NCI-H146 treated with DMSO at 0.1 percent for 48 hours (cell line): ENCODE measurements at regions not wholly inside any gene's neighbourhood (a gene's known extent, or its start where the extent isn't known, plus 50 kb on each side); places are given as distances from the start of the nearest gene placed in this dataset.
"Not testable (repeated sequence)": the region's sequence is repeated elsewhere in the genome, so short reads cannot be mapped to it uniquely, and the experiment has no call there.

Experiments
- DNase-seq: peaks from one replicate; lab custom pipeline; 2025; ENCODE audit not compliant: unreplicated experiment; lab: John Stamatoyannopoulos, UW

DNA sequence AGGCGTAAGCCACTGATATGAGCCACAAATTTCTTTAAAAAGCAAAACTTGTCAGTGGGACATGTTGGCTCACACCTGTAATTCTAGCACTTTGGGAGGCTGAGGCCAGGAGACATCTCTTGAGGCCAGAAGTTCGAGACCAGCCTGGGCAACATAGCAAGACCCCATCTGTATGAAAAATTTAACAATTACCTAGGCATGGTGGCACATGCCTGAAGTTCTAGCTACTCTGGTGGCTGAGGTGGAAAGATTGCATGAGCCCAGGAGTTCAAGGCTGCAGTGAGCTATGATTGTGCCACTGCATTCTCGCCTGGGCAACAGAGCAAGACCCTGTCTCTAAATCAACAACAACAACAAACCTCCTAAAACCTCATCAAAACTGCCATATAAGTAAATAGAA is 147.6 kb upstream of the BARHL2 start:
- no peak for DNase-seq

GRCh38 chr1:90862782-90863181 is 145.7 kb upstream of the BARHL2 start:
- no peak for DNase-seq

DNA sequence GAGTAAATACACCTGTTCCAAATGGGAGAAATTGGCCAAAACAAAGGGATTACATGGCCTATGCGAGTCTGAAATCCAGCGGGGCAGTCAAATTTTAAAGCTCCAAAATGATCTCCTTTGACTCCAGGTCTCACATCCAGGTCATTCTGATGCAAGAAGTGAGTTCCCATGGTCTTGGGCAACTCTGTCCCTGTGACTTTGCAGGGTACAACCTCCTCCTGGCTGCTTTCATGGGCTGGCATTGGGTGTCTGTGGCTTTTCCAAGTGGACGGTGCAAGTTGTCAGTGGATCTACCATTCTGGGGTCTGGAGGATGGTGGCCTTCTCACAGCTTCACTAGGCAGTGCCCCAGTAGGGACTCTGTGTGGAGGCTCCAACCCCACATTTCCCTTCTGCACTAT is 144.3 kb upstream of the BARHL2 start:
- DNase-seq = not testable (repeated sequence)

DNA sequence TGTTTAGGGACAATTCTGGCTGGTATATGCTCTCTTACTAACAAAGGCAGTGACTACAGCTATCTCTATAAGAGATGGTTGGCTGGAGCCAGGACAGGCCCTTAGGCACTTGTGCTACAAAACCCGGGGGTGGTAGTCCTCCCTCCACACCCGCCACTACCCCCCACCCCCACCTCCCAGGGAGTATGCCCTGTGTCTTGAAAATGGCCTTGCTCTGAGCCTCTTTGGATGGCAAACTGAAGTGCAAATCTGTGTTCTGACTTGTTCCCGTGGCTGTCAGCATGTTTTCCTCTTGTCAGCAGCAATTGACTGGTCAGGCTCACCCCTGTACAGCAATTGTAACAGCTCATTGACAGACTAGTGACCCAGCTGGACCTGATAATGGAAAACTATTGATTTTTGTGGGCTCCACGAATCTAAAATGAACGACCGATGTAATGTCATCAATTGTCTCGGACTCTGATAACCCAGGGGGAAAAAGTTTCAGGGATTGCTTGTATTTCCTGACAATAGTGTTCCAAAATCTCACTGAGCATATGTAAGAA is 139.4 kb upstream of the BARHL2 start:
- DNase-seq = no peak

- DNase-seq = peak; percentile 75
Measured at GRCh38 chr1:90854397-90854924, 137.4 kb upstream of the BARHL2 start.

DNA sequence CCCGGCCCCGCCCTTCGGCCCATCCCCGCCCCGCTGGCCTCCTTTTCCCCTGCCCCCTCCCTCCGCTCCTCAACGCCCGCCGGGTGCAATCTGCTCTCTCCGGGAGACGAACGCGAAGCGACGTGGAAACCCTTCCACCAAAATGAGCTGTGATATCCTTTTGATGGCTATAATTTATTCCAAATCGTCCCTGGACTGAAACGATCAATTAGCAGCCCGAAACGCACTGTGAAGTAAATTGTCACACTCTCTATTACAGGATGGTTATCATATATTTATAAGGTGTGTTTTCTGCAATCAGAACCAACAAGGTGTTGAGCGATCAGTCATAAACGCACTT is 134.6 kb upstream of the BARHL2 start:
- peak; percentile 62 for DNase-seq

- DNase-seq = peak; percentile 22
Measured at GRCh38 chr1:90850898-90851710, 134.0 kb upstream of the BARHL2 start.

DNA sequence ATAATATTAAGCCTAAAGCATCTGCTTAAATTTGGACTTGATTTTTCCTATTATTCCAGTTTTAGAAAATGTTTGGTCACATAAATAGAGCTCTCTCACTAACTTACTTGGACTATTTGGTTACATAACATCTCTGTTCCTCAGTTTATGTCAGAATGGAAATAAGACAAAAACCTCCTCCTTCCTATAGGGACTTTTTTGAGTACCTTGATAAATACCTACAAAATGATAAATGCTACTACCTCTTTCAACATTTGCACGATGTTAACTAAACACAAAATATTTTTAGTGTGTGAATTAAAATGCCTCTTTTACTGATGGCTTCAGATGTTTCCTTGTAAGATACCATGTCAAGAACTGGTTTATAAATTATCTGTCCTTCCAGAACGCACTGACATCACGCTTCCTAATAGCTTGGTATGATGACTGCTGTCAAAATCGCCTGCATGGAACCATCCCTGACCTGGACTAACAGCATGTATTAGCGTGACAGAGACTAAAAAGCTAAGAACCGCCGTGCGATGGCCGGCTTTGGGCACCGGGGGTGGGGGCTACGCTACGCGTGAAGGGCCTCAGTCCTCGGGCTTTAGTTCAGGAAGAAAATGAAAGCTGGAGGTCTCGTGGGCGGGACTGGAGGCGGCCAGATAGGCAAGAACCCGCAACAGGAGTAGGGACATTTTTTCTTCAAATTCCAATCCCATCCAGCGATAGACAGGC is 133.2 kb upstream of the BARHL2 start:
- peak; percentile 34 for DNase-seq

DNA sequence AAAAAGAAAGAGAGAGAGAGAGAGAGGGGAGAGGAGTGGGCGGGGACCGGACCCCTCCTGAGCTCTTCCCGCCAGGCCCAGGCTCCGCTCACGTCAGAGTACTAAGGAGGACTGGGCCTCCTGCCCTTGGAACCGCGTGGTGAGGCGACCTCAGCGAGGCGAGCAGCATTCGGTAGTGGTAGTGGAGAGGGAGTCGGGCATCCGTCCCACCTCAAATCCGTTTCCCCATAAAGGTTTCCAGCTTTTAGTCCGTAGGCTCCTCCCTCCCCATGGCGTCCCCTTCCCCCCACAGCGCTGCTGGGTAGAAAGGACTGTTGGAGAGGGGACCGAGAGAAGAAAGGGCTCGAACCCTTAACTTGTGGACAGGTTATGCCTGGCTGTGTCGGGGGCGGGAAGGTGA is 124.4 kb upstream of the BARHL2 start:
- DNase-seq = no peak

- DNase-seq = no peak
Measured at GRCh38 chr1:90840352-90840751, 123.2 kb upstream of the BARHL2 start.

DNA sequence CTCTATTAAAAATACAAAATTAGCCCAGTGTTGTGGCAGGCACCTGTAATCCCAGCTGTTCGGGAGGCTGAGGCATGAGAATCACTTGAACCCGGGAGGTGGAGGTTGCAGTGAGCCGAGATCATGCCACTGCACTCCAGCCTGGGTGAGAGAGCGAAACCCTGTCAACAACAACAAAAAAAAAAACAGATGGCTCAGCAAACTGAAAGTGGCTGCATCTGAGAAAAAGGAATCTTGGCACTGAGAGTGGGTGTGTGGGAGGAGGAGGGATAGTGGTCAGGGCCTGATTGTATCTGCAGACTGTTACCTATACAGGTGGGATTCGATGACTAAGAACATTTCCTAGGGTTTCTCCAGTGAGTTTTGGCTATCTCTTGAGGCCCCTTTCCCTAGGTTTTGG is 122.2 kb upstream of the BARHL2 start:
- no peak for DNase-seq

DNA sequence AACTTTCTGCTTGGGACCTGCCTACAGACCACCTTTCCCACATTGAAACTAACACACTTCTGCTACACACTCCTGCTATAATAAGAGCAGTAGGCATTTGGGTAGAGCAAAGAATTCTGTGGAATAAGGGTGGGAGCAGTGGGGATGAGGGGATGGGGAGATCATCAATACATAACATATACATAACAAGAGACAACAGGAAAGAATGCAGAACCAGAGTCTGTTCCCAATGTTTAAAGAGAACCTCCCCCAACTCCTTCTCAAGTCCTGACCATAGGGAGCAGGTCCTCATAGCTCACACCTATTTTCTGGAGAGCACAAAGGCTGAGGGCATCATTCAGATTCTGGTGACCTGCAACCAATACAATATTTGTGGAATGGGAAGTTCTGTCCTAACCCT is 121.6 kb upstream of the BARHL2 start:
- no peak for DNase-seq

GRCh38 chr1:90837420-90837819 is 120.3 kb upstream of the BARHL2 start:
- no peak for DNase-seq

GRCh38 chr1:90836345-90836679 is 119.2 kb upstream of the BARHL2 start:
- no peak for DNase-seq

GRCh38 chr1:90835661-90836344 is 118.7 kb upstream of the BARHL2 start:
- no peak for DNase-seq

GRCh38 chr1:90834886-90835660 is 118.0 kb upstream of the BARHL2 start:
- no peak for DNase-seq

- no peak for DNase-seq
Measured at GRCh38 chr1:90834354-90834885, 117.3 kb upstream of the BARHL2 start.

GRCh38 chr1:90833466-90834110 is 116.5 kb upstream of the BARHL2 start:
- DNase-seq = no peak

- DNase-seq = peak; percentile 30
Measured at GRCh38 chr1:90831910-90832309, 114.8 kb upstream of the BARHL2 start.

- DNase-seq = no peak
Measured at GRCh38 chr1:90826834-90827233, 109.7 kb upstream of the BARHL2 start.
